C4-2B (cell line): ENCODE measurements at regions not wholly inside any gene's neighbourhood (a gene's known extent, or its start where the extent isn't known, plus 50 kb on each side); places are given as distances from the start of the nearest gene placed in this dataset.

Experiments
- CTCF ChIP-seq: fragments of 450-650 bp; conservative IDR thresholded peaks from 2 replicates; pipeline ENCODE4 v1.5.1; 2017; ENCODE audit warnings: mild to moderate bottlenecking
- ZFX ChIP-seq: fragments of 450-650 bp; IDR thresholded peaks from 2 replicates; pipeline ENCODE4 v1.6.1; 2017

- TF ChIP-seq CTCF (no peak), ZFX (no peak)
Observed at GRCh38 chr9:115864581-115864980, 289.0 kb upstream of the PAPPA start.
